GM23338 (cell line): ENCODE measurements at regions not wholly inside any gene's neighbourhood (a gene's known extent, or its start where the extent isn't known, plus 50 kb on each side); places are given as distances from the start of the nearest gene placed in this dataset.

ENCODE experiments used
- ATAC-seq: fragments of 200-7000 bp; cut with Tn5 transposase; 3 replicates; pipeline ENCODE4 v1.9.1; 2020
- DNase-seq: peaks from one replicate; pipeline ENCODE4 v3.0.0-alpha.2; 2015; ENCODE audit warnings: low spot score
- H2AFZ ChIP-seq: fragments of 200-600 bp; sonication (generic); 2 replicates; pipeline ENCODE4 v1.8.0; 2016; ENCODE audit warnings: antibody characterized with exemption, mild to moderate bottlenecking, moderate library complexity
- H3F3A ChIP-seq: fragments of 200-600 bp; sonication (generic); replicated peaks from 2 replicates; pipeline ENCODE4 v1.8.0; 2017; ENCODE audit warnings: antibody characterized with exemption, mixed run types, low read depth
- H3K27ac ChIP-seq: fragments of 200-600 bp; sonication (generic); 2 replicates; pipeline ENCODE4 v1.6.1; 2016; ENCODE audit warnings: low read depth
- H3K27me3 ChIP-seq: fragments of 200-600 bp; sonication (generic); 2 replicates; pipeline ENCODE4 v1.8.0; 2016; ENCODE audit warnings: mild to moderate bottlenecking, mixed run types, moderate library complexity; ENCODE audit not compliant: insufficient read depth
- H3K36me3 ChIP-seq: fragments of 200-600 bp; sonication (generic); 2 replicates; pipeline ENCODE4 v1.8.0; 2016; ENCODE audit warnings: mild to moderate bottlenecking; ENCODE audit not compliant: insufficient read depth
- H3K4me1 ChIP-seq: fragments of 200-600 bp; sonication (generic); 2 replicates; pipeline ENCODE4 v1.8.0; 2016; ENCODE audit warnings: mild to moderate bottlenecking, moderate library complexity; ENCODE audit not compliant: insufficient read depth
- H3K4me2 ChIP-seq: fragments of 200-600 bp; sonication (generic); 2 replicates; pipeline ENCODE4 v1.7.1; 2017; ENCODE audit warnings: mixed run types
- H3K4me3 ChIP-seq: fragments of 200-600 bp; sonication (generic); 2 replicates; pipeline ENCODE4 v1.6.1; 2016; ENCODE audit warnings: mixed run types
- H3K79me2 ChIP-seq: fragments of 200-600 bp; sonication (generic); replicated peaks from 2 replicates; pipeline ENCODE4 v1.8.0; 2017; ENCODE audit warnings: mild to moderate bottlenecking; ENCODE audit not compliant: insufficient read depth
- H3K9me2 ChIP-seq: fragments of 200-600 bp; sonication (generic); 2 replicates; pipeline ENCODE4 v1.8.0; 2017; ENCODE audit not compliant: insufficient read depth
- H4K20me1 ChIP-seq: fragments of 200-600 bp; sonication (generic); replicated peaks from 2 replicates; pipeline ENCODE4 v1.8.0; 2017; ENCODE audit warnings: mild to moderate bottlenecking; ENCODE audit not compliant: insufficient read depth
- H3K27ac Mint-ChIP-seq: 2 replicates; pipeline ENCODE4 v1.8.0; 2020; ENCODE audit warnings: inconsistent platforms, mild to moderate bottlenecking, moderate library complexity, mixed read lengths
- H3K27me3 Mint-ChIP-seq: 3 replicates; pipeline ENCODE4 v1.8.0; 2022; ENCODE audit warnings: low read depth, mild to moderate bottlenecking, moderate library complexity, mixed read lengths, inconsistent platforms; ENCODE audit not compliant: insufficient read depth, poor library complexity
- H3K36me3 Mint-ChIP-seq: 3 replicates; pipeline ENCODE4 v1.8.0; 2021; ENCODE audit warnings: low read depth, mild to moderate bottlenecking, inconsistent platforms, moderate library complexity, mixed read lengths
- H3K4me1 Mint-ChIP-seq: 3 replicates; pipeline ENCODE4 v1.8.0; 2020; ENCODE audit warnings: mild to moderate bottlenecking, inconsistent platforms, mixed read lengths
- H3K4me3 Mint-ChIP-seq: 3 replicates; pipeline ENCODE4 v1.8.0; 2021; ENCODE audit warnings: moderate library complexity, mild to moderate bottlenecking, inconsistent platforms, mixed read lengths
- H3K9me3 Mint-ChIP-seq: 3 replicates; pipeline ENCODE4 v1.8.0; 2020; ENCODE audit warnings: moderate library complexity, mild to moderate bottlenecking, inconsistent platforms, mixed read lengths
- CREB1 ChIP-seq: fragments of 250-450 bp; sonication (Bioruptor Pico); IDR thresholded peaks from 2 replicates; pipeline ENCODE4 v1.5.0; 2020; ENCODE audit warnings: low read depth, mild to moderate bottlenecking, moderate library complexity
- EZH2 ChIP-seq: fragments of 200-600 bp; sonication (generic); IDR thresholded peaks from one replicate; pipeline ENCODE4 v1.8.0; 2017; ENCODE audit warnings: antibody characterized with exemption, mild to moderate bottlenecking, low read depth; ENCODE audit not compliant: unreplicated experiment
- EZH2phosphoT487 ChIP-seq: fragments of 200-600 bp; sonication (generic); IDR thresholded peaks from one replicate; pipeline ENCODE4 v1.8.1; 2018; ENCODE audit warnings: antibody characterized with exemption; ENCODE audit not compliant: unreplicated experiment
- JUNB ChIP-seq: IDR thresholded peaks from one replicate; pipeline ENCODE4 v1.6.1; 2016; ENCODE audit warnings: antibody characterized with exemption; ENCODE audit not compliant: unreplicated experiment
- NANOG ChIP-seq: IDR thresholded peaks from 2 replicates; pipeline ENCODE4 v1.6.1; 2016; ENCODE audit warnings: antibody characterized with exemption, borderline replicate concordance
- POLR2AphosphoS5 ChIP-seq: IDR thresholded peaks from 2 replicates; pipeline ENCODE4 v1.6.1; 2016; ENCODE audit warnings: antibody characterized with exemption, low read depth
- STAT1 ChIP-seq: IDR thresholded peaks from one replicate; pipeline ENCODE4 v1.6.1; 2016; ENCODE audit warnings: antibody characterized with exemption; ENCODE audit not compliant: unreplicated experiment
- ZNF114 ChIP-seq: fragments of 250-450 bp; sonication (Bioruptor Pico); IDR thresholded peaks from 2 replicates; pipeline ENCODE4 v1.5.0; 2020; ENCODE audit warnings: mild to moderate bottlenecking, moderate library complexity
- ZNF331 ChIP-seq: fragments of 250-450 bp; sonication (Bioruptor Pico); IDR thresholded peaks from 2 replicates; pipeline ENCODE4 v1.5.0; 2020; ENCODE audit warnings: low read depth, mild to moderate bottlenecking, moderate library complexity
- ZNF462 ChIP-seq: fragments of 250-450 bp; sonication (Bioruptor Pico); IDR thresholded peaks from 2 replicates; pipeline ENCODE4 v1.5.0; 2020; ENCODE audit warnings: mild to moderate bottlenecking, moderate library complexity
- TF ChIP-seq, protein P1 (sequence below): IDR thresholded peaks from 2 replicates; pipeline ENCODE4 v1.6.1; 2016; ENCODE audit warnings: antibody characterized with exemption
- TF ChIP-seq, protein P2 (sequence below): IDR thresholded peaks from one replicate; pipeline ENCODE4 v1.6.1; 2018; ENCODE audit warnings: antibody characterized with exemption; ENCODE audit not compliant: unreplicated experiment
- TF ChIP-seq, protein P3 (sequence below), 2 experiments: fragments of 200-600 bp in 1 of 2; sonication (generic) in 1 of 2; conservative IDR thresholded peaks; 2 replicates each; pipeline versions ENCODE4 v1.5.1 to v1.6.1; 2016 to 2017; ENCODE audit warnings: antibody characterized with exemption in 2 of 2, low read depth in 2 of 2, mild to moderate bottlenecking in 2 of 2, moderate library complexity in 1 of 2

DNA sequence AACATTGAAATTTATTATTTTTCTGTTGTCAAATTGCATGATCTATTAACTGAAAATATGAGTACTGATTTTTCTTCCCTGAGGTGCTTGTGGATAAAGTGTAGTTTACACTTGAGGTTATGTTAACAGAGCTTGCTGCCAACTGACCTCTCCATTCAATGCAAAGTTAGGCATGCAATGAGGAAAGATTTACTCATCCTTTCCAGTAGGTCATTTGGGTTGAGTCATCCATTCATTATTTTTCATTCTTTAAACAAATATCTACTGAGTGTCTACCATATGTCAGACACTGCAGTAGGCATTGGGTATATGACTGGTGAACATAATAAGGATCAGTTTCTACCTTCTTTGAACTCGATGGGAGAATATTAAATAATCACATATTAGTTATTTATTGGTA, 604.1 kb downstream of the EDEM1 start:
- H3K27me3 Mint-ChIP-seq, result peaks cover 3% of the 10 kb centered on the region
- no peak overlapping the region for H2AFZ ChIP-seq
- H3K9me3 Mint-ChIP-seq, result peaks cover 68% of the 10 kb centered on the region
- no peak overlapping the region for H3K27ac Mint-ChIP-seq
- H3K79me2 ChIP-seq, result no peaks in the 10 kb centered on the region
- H3K4me1 ChIP-seq, result no peaks in the 10 kb centered on the region
- ATAC-seq (no peak), DNase-seq (no peak)
- peaks cover 6% of the 10 kb centered on the region; the same call in 1 of the 2 replicates for H3K36me3 ChIP-seq
- no peaks in the 10 kb centered on the region for H3K9me2 ChIP-seq
- peaks cover 11% of the 10 kb centered on the region; the same call in 1 of the 3 replicates for H3K36me3 Mint-ChIP-seq
- H4K20me1 ChIP-seq, result no peaks in the 10 kb centered on the region
- H3K27me3 ChIP-seq, result no peaks in the 10 kb centered on the region
- no peak overlapping the region for H3K27ac ChIP-seq
- H3K4me2 ChIP-seq, result no peak overlapping the region
- H3K4me3 Mint-ChIP-seq, result no peak overlapping the region
- H3K4me1 Mint-ChIP-seq, result no peaks in the 10 kb centered on the region
- H3K4me3 ChIP-seq, result no peak overlapping the region
- TF ChIP-seq, protein P1, sequence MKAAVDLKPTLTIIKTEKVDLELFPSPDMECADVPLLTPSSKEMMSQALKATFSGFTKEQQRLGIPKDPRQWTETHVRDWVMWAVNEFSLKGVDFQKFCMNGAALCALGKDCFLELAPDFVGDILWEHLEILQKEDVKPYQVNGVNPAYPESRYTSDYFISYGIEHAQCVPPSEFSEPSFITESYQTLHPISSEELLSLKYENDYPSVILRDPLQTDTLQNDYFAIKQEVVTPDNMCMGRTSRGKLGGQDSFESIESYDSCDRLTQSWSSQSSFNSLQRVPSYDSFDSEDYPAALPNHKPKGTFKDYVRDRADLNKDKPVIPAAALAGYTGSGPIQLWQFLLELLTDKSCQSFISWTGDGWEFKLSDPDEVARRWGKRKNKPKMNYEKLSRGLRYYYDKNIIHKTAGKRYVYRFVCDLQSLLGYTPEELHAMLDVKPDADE, result no peak
- TF ChIP-seq POLR2AphosphoS5 (no peak), NANOG (no peak), ZNF114 (no peak), ZNF331 (CRISPR knock-in tag) (no peak), JUNB (no peak), STAT1 (no peak), ZNF462 (CRISPR knock-in tag) (no peak), EZH2phosphoT487 (no peak), EZH2 (no peak), CREB1 (CRISPR knock-in tag) (no peak)
- TF ChIP-seq, protein P2, sequence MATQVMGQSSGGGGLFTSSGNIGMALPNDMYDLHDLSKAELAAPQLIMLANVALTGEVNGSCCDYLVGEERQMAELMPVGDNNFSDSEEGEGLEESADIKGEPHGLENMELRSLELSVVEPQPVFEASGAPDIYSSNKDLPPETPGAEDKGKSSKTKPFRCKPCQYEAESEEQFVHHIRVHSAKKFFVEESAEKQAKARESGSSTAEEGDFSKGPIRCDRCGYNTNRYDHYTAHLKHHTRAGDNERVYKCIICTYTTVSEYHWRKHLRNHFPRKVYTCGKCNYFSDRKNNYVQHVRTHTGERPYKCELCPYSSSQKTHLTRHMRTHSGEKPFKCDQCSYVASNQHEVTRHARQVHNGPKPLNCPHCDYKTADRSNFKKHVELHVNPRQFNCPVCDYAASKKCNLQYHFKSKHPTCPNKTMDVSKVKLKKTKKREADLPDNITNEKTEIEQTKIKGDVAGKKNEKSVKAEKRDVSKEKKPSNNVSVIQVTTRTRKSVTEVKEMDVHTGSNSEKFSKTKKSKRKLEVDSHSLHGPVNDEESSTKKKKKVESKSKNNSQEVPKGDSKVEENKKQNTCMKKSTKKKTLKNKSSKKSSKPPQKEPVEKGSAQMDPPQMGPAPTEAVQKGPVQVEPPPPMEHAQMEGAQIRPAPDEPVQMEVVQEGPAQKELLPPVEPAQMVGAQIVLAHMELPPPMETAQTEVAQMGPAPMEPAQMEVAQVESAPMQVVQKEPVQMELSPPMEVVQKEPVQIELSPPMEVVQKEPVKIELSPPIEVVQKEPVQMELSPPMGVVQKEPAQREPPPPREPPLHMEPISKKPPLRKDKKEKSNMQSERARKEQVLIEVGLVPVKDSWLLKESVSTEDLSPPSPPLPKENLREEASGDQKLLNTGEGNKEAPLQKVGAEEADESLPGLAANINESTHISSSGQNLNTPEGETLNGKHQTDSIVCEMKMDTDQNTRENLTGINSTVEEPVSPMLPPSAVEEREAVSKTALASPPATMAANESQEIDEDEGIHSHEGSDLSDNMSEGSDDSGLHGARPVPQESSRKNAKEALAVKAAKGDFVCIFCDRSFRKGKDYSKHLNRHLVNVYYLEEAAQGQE, result no peak
- TF ChIP-seq, protein P3, sequence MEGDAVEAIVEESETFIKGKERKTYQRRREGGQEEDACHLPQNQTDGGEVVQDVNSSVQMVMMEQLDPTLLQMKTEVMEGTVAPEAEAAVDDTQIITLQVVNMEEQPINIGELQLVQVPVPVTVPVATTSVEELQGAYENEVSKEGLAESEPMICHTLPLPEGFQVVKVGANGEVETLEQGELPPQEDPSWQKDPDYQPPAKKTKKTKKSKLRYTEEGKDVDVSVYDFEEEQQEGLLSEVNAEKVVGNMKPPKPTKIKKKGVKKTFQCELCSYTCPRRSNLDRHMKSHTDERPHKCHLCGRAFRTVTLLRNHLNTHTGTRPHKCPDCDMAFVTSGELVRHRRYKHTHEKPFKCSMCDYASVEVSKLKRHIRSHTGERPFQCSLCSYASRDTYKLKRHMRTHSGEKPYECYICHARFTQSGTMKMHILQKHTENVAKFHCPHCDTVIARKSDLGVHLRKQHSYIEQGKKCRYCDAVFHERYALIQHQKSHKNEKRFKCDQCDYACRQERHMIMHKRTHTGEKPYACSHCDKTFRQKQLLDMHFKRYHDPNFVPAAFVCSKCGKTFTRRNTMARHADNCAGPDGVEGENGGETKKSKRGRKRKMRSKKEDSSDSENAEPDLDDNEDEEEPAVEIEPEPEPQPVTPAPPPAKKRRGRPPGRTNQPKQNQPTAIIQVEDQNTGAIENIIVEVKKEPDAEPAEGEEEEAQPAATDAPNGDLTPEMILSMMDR (conservative IDR thresholded peaks at IDR 0.05; ENCODE audit: low read depth in 2 of 2), result no peak
- H3F3A ChIP-seq, result no peaks in the 10 kb centered on the region
